ENCODE measurements at regions not wholly inside any gene's neighbourhood (a gene's known extent, or its start where the extent isn't known, plus 50 kb on each side); places are given as distances from the start of the nearest gene placed in this dataset.

GRCh38 chr10:33832124-33832787, 497.8 kb upstream of the NRP1 start:
- TF ChIP-seq CTCF (IDR thresholded peaks at IDR 0.05) (no peak), POLR2A (IDR thresholded peaks at IDR 0.05) (no peak)
